GM12874 (cell line): ENCODE measurements at regions not wholly inside any gene's neighbourhood (a gene's known extent, or its start where the extent isn't known, plus 50 kb on each side); places are given as distances from the start of the nearest gene placed in this dataset.

ENCODE experiments used
- CTCF ChIP-seq: IDR thresholded peaks from 2 replicates; pipeline ENCODE4 v1.5.1; 2011; ENCODE audit warnings: low read depth, mild to moderate bottlenecking, control low read depth, low read length, moderate library complexity; ENCODE audit not compliant: insufficient read depth

- no peak for TF ChIP-seq CTCF
Observed at GRCh38 chr16:61057635-61058034, 978.6 kb downstream of the CDH8 start.

- TF ChIP-seq CTCF = no peak
Observed at GRCh38 chr16:61050547-61050946, 985.7 kb downstream of the CDH8 start.

- TF ChIP-seq CTCF = no peak
Observed at GRCh38 chr16:61045931-61046330, 990.3 kb downstream of the CDH8 start.

- no peak for TF ChIP-seq CTCF
Observed at GRCh38 chr16:61042737-61043136, 993.5 kb downstream of the CDH8 start.

- TF ChIP-seq CTCF = no peak
Observed at GRCh38 chr16:61030616-61031015, 1005.6 kb downstream of the CDH8 start.

GRCh38 chr16:61024180-61024900 is 1011.9 kb downstream of the CDH8 start:
- no peak for TF ChIP-seq CTCF

GRCh38 chr16:61014869-61015268 is 1021.4 kb downstream of the CDH8 start:
- TF ChIP-seq CTCF = no peak
